ENCODE measurements at regions not wholly inside any gene's neighbourhood (a gene's known extent, or its start where the extent isn't known, plus 50 kb on each side); places are given as distances from the start of the nearest gene placed in this dataset.
"Not testable (repeated sequence)": the region's sequence is repeated elsewhere in the genome, so short reads cannot be mapped to it uniquely, and the experiment has no call there.

GRCh38 chr1:173257805-173258204 is 50.7 kb upstream of the TNFSF4 start:
- no peak for DNase-seq (ENCODE audit: extremely low spot score, insufficient read length, low read depth)
- FAIRE-seq: no peak

- DNase-seq (ENCODE audit: extremely low spot score, insufficient read length, low read depth): no peak
- FAIRE-seq: no peak
Measured at GRCh38 chr1:173258479-173259264, 51.5 kb upstream of the TNFSF4 start.

- not testable (repeated sequence) for DNase-seq (ENCODE audit: extremely low spot score, insufficient read length, low read depth); FAIRE-seq
Measured at GRCh38 chr1:173260329-173260728, 53.2 kb upstream of the TNFSF4 start.

GRCh38 chr1:173266841-173267240 is 59.7 kb upstream of the TNFSF4 start:
- FAIRE-seq: no peak
- DNase-seq (ENCODE audit: extremely low spot score, insufficient read length, low read depth): no peak

GRCh38 chr1:173267453-173267945 is 60.4 kb upstream of the TNFSF4 start:
- DNase-seq (ENCODE audit: extremely low spot score, insufficient read length, low read depth) (no peak), FAIRE-seq (no peak)

- FAIRE-seq (no peak), DNase-seq (ENCODE audit: extremely low spot score, insufficient read length, low read depth) (no peak)
Measured at GRCh38 chr1:173268261-173268660, 61.1 kb upstream of the TNFSF4 start.

GRCh38 chr1:173268786-173269277 is 61.7 kb upstream of the TNFSF4 start:
- no peak for FAIRE-seq
- no peak for DNase-seq (ENCODE audit: extremely low spot score, insufficient read length, low read depth)

- DNase-seq (ENCODE audit: extremely low spot score, insufficient read length, low read depth): no peak
- no peak for FAIRE-seq
Measured at GRCh38 chr1:173269490-173270230, 62.5 kb upstream of the TNFSF4 start.

- FAIRE-seq (no peak), DNase-seq (ENCODE audit: extremely low spot score, insufficient read length, low read depth) (no peak)
Measured at GRCh38 chr1:173270243-173270642, 63.1 kb upstream of the TNFSF4 start.

GRCh38 chr1:173271021-173271420 is 63.9 kb upstream of the TNFSF4 start:
- FAIRE-seq; DNase-seq (ENCODE audit: extremely low spot score, insufficient read length, low read depth): not testable (repeated sequence)

GRCh38 chr1:173275496-173275895 is 68.4 kb upstream of the TNFSF4 start:
- FAIRE-seq (no peak), DNase-seq (ENCODE audit: extremely low spot score, insufficient read length, low read depth) (no peak)

GRCh38 chr1:173276922-173277800 is 70.0 kb upstream of the TNFSF4 start:
- peak; percentile 82 for FAIRE-seq
- DNase-seq (ENCODE audit: extremely low spot score, insufficient read length, low read depth): no peak

- DNase-seq (ENCODE audit: extremely low spot score, insufficient read length, low read depth) (no peak), FAIRE-seq (no peak)
Measured at GRCh38 chr1:173280899-173281660, 73.9 kb upstream of the TNFSF4 start.

GRCh38 chr1:173285048-173285447 is 77.9 kb upstream of the TNFSF4 start:
- no peak for DNase-seq (ENCODE audit: extremely low spot score, insufficient read length, low read depth)

GRCh38 chr1:173287785-173288184 is 80.7 kb upstream of the TNFSF4 start:
- no peak for DNase-seq (ENCODE audit: extremely low spot score, insufficient read length, low read depth)
- FAIRE-seq: no peak

More at GRCh38 chr1:173285048-173285447, 77.9 kb upstream of the TNFSF4 start:
- FAIRE-seq: no peak

GRCh38 chr1:173293756-173294155 is 86.6 kb upstream of the TNFSF4 start:
- no peak for FAIRE-seq

GRCh38 chr1:173294843-173295242 is 87.7 kb upstream of the TNFSF4 start:
- DNase-seq (ENCODE audit: extremely low spot score, insufficient read length, low read depth) (no peak), FAIRE-seq (no peak)

More at GRCh38 chr1:173293756-173294155, 86.6 kb upstream of the TNFSF4 start:
- no peak for DNase-seq (ENCODE audit: extremely low spot score, insufficient read length, low read depth)

GRCh38 chr1:173295391-173295790 is 88.3 kb upstream of the TNFSF4 start:
- no peak for DNase-seq (ENCODE audit: extremely low spot score, insufficient read length, low read depth)
- FAIRE-seq: no peak

GRCh38 chr1:173295995-173296394 is 88.9 kb upstream of the TNFSF4 start:
- no peak for DNase-seq (ENCODE audit: extremely low spot score, insufficient read length, low read depth)
- FAIRE-seq: no peak

Measured in GM18507 (cell line).